Hepatocyte (in vitro differentiated cells): ENCODE measurements at regions not wholly inside any gene's neighbourhood (a gene's known extent, or its start where the extent isn't known, plus 50 kb on each side); places are given as distances from the start of the nearest gene placed in this dataset.

ENCODE experiments used
- DNase-seq: peaks from one replicate; pipeline ENCODE4 v3.0.0-alpha.2; 2016; ENCODE audit warnings: low spot score
- H2AFZ ChIP-seq: fragments of 200-600 bp; sonication (generic); 2 replicates; pipeline ENCODE4 v1.6.0; 2016; ENCODE audit warnings: antibody characterized with exemption, mild to moderate bottlenecking
- H3K27ac ChIP-seq: fragments of 200-600 bp; sonication (generic); 2 replicates; pipeline ENCODE4 v1.5.1; 2016; ENCODE audit warnings: mild to moderate bottlenecking
- H3K27me3 ChIP-seq: fragments of 200-600 bp; sonication (generic); 2 replicates; pipeline ENCODE4 v1.6.1; 2016
- H3K36me3 ChIP-seq: fragments of 200-600 bp; sonication (generic); replicated peaks from 2 replicates; pipeline ENCODE4 v1.5.1; 2016; ENCODE audit warnings: low read depth; ENCODE audit not compliant: insufficient read depth
- H3K4me1 ChIP-seq: fragments of 200-600 bp; sonication (generic); 2 replicates; pipeline ENCODE4 v1.5.1; 2016; ENCODE audit warnings: mild to moderate bottlenecking, moderate library complexity; ENCODE audit not compliant: insufficient read depth
- H3K4me2 ChIP-seq: fragments of 200-600 bp; sonication (generic); 2 replicates; pipeline ENCODE4 v1.6.0; 2016
- H3K4me3 ChIP-seq: fragments of 200-600 bp; sonication (generic); 2 replicates; pipeline ENCODE4 v1.5.1; 2016; ENCODE audit warnings: mild to moderate bottlenecking
- H3K79me2 ChIP-seq: fragments of 200-600 bp; sonication (generic); 2 replicates; pipeline ENCODE4 v1.6.0; 2017; ENCODE audit warnings: mild to moderate bottlenecking
- H3K9me2 ChIP-seq: fragments of 200-600 bp; sonication (generic); replicated peaks from 2 replicates; pipeline ENCODE4 v1.6.0; 2017; ENCODE audit warnings: mild to moderate bottlenecking; ENCODE audit not compliant: insufficient read depth
- H3K9me3 ChIP-seq: fragments of 200-600 bp; sonication (generic); 2 replicates; pipeline ENCODE4 v1.5.1; 2016; ENCODE audit warnings: low read depth, mild to moderate bottlenecking
- H4K20me1 ChIP-seq: fragments of 200-600 bp; sonication (generic); 2 replicates; pipeline ENCODE4 v1.6.0; 2016; ENCODE audit warnings: mild to moderate bottlenecking; ENCODE audit not compliant: insufficient read depth, poor library complexity, severe bottlenecking
- CTCF ChIP-seq: fragments of 200-600 bp; sonication (generic); IDR thresholded peaks from 2 replicates; pipeline ENCODE4 v1.5.1; 2016; ENCODE audit warnings: antibody characterized with exemption, mild to moderate bottlenecking; ENCODE audit not compliant: poor library complexity
- EZH2 ChIP-seq: fragments of 200-600 bp; sonication (generic); IDR thresholded peaks from 2 replicates; pipeline ENCODE4 v1.6.1; 2016; ENCODE audit warnings: antibody characterized with exemption, mild to moderate bottlenecking, borderline replicate concordance
- EZH2phosphoT487 ChIP-seq: fragments of 200-600 bp; sonication (generic); IDR thresholded peaks from one replicate; pipeline ENCODE4 v1.6.1; 2018; ENCODE audit warnings: antibody characterized with exemption, mild to moderate bottlenecking, low read depth, moderate library complexity; ENCODE audit not compliant: unreplicated experiment, severe bottlenecking
- WGBS: methylation state at CpG from one replicate; pipeline ENCODE4 v1.1.6; 2016; ENCODE audit warnings: low lambda C conversion rate; ENCODE audit errors: missing lambda C conversion rate; 5-methylcytosine and 5-hydroxymethylcytosine counted together

DNA sequence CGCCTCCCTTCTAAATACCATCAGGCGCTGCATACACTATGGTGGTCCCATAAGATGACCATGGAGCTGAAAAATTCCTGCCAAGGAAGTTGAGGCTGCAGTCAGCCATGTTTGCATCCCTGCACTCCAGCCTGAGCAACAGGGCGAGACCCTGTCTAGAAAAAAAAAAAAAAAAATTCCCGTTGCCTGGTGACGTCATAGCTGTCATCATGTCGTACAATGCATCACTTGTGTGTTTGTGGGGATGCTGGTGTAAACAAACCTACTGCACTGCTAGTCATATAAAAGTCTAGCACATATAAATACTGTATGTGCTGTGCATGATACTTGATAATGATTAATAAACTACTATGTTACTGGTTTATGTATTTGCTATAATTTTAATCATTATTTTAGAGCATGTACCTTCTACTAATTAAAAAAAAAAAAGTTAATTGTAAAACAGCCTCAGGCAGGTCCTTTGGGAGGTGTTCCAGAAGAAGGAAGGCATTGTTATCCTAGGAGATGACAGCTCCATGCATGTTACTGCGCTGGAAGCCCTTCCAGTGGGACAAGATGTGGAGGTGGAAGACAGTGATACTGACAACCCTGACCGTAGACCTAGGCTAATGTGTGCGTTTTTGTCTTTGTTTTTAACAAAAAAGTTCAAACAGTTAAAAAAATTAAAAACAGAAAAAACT, 132.6 kb downstream of the BANF2 start:
- no peak for DNase-seq
- Histone ChIP-seq H3K4me1 (peaks cover 15% of the 10 kb centered on the region), H2AFZ (no peak overlapping the region), H3K36me3 (no peaks in the 10 kb centered on the region), H3K79me2 (no peaks in the 10 kb centered on the region), H3K27ac (peak overlapping the region; percentile 2), H3K4me2 (no peak overlapping the region), H4K20me1 (no peaks in the 10 kb centered on the region), H3K27me3 (no peaks in the 10 kb centered on the region), H3K4me3 (no peak overlapping the region), H3K9me2 (no peaks in the 10 kb centered on the region), H3K9me3 (no peaks in the 10 kb centered on the region)
- TF ChIP-seq EZH2phosphoT487 (no peak), EZH2 (no peak), CTCF (no peak)
- 76% methylated on average over 9 of the region's 9 CpGs for WGBS

- H3K9me3 ChIP-seq = no peaks in the 10 kb centered on the region
- WGBS = 93% methylated on average over 6 of the region's 6 CpGs
- no peak overlapping the region for H2AFZ ChIP-seq
- no peaks in the 10 kb centered on the region for H3K27me3 ChIP-seq
- no peak overlapping the region for H3K4me2 ChIP-seq
- no peaks in the 10 kb centered on the region for H3K36me3 ChIP-seq
- no peaks in the 10 kb centered on the region for H3K9me2 ChIP-seq
- DNase-seq = no peak
- H4K20me1 ChIP-seq = no peaks in the 10 kb centered on the region
- H3K27ac ChIP-seq = no peak overlapping the region
- TF ChIP-seq EZH2phosphoT487 (no peak), CTCF (no peak)
- H3K4me3 ChIP-seq = no peak overlapping the region
- H3K79me2 ChIP-seq = no peaks in the 10 kb centered on the region
- peaks cover 8% of the 10 kb centered on the region for H3K4me1 ChIP-seq
Observed at GRCh38 chr20:17828598-17829144, 128.9 kb downstream of the BANF2 start.

GRCh38 chr20:17827759-17828559, 128.2 kb downstream of the BANF2 start:
- Histone ChIP-seq H3K36me3 (no peaks in the 10 kb centered on the region), H3K27ac (no peak overlapping the region), H3K4me1 (peaks cover 16% of the 10 kb centered on the region), H3K4me3 (no peak overlapping the region), H3K27me3 (no peaks in the 10 kb centered on the region), H3K4me2 (no peak overlapping the region), H4K20me1 (no peaks in the 10 kb centered on the region), H3K9me2 (no peaks in the 10 kb centered on the region), H3K9me3 (no peaks in the 10 kb centered on the region), H2AFZ (no peak overlapping the region), H3K79me2 (no peaks in the 10 kb centered on the region)
- no peak for DNase-seq
- no peak for TF ChIP-seq EZH2
- no peak for TF ChIP-seq EZH2phosphoT487
- no peak for TF ChIP-seq CTCF
- WGBS = 82% methylated on average over 13 of the region's 13 CpGs
